Erythroblast (primary cell): ENCODE measurements at regions not wholly inside any gene's neighbourhood (a gene's known extent, or its start where the extent isn't known, plus 50 kb on each side); places are given as distances from the start of the nearest gene placed in this dataset.

ENCODE experiments used
- GATA1 ChIP-seq: IDR thresholded peaks from 2 replicates; pipeline ENCODE4 v1.6.1; 2011; ENCODE audit warnings: low read depth, mild to moderate bottlenecking, control low read depth, low read length, moderate library complexity
- POLR2A ChIP-seq: IDR thresholded peaks from 2 replicates; pipeline ENCODE4 v1.6.1; 2011; ENCODE audit warnings: mild to moderate bottlenecking, low read length

- TF ChIP-seq POLR2A (no peak), GATA1 (no peak)
These were observed 1351.3 kb upstream of the NUDT12 start for GRCh38 chr5:104913841-104914281.
